Upper lobe of right lung (tissue), 1 donor: ENCODE measurements at regions not wholly inside any gene's neighbourhood (a gene's known extent, or its start where the extent isn't known, plus 50 kb on each side); places are given as distances from the start of the nearest gene placed in this dataset.
A peak's percentile ranks its signal among the peaks of the same experiment; 100 is the strongest.

Experiments used
- ATAC-seq: fragments of 200-7000 bp; cut with Tn5 transposase; one replicate; pipeline ENCODE4 v1.9.1; 2020; ENCODE audit warnings: mild to moderate bottlenecking, moderate library complexity
- DNase-seq: peaks from one replicate; pipeline ENCODE4 v3.0.0-alpha.2; 2020
- H3K27ac ChIP-seq: fragments of 200-600 bp; one replicate; pipeline ENCODE4 v1.8.0; 2022
- H3K27me3 ChIP-seq: fragments of 200-600 bp; one replicate; pipeline ENCODE4 v1.8.0; 2022; ENCODE audit warnings: mild to moderate bottlenecking
- H3K36me3 ChIP-seq: fragments of 200-600 bp; one replicate; pipeline ENCODE4 v1.8.0; 2022
- H3K4me1 ChIP-seq: fragments of 200-600 bp; one replicate; pipeline ENCODE4 v1.8.0; 2022
- H3K4me3 ChIP-seq: fragments of 200-600 bp; one replicate; pipeline ENCODE4 v1.8.0; 2022; ENCODE audit warnings: mild to moderate bottlenecking
- H3K9me3 ChIP-seq: fragments of 200-600 bp; one replicate; pipeline ENCODE4 v1.8.0; 2022
- intact Hi-C: fragments of 100-400 bp; cut with DNase I; formaldehyde crosslinking; loops from one replicate; pipeline ENCODE4 v1.11.0; 2022
- TF ChIP-seq, protein P1 (sequence below): fragments of 200-600 bp; IDR thresholded peaks from one replicate; pipeline ENCODE4 v1.8.0; 2022; ENCODE audit warnings: antibody characterized with exemption
- donor health status: DM: no; HTN: yes; CAD: no; lungs with severe emphysema.

DNA sequence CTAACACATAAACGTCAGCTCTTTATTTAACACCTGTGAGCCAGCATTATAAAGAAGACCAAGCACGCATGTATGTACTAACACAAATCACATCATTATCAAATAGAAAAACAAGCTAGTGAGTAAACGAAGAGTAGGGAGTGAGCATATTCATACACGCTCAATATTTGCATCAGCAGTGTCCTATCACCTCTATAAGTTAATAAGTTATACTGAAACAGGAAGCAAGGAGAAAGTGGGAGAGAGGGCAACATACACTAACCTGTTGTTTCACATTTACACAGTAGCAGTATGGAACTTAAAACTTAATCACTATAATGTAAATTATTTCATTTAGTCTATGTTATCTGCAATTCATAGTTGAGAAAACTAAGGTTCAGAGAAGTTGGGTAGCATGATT, 321.5 kb upstream of the TANK start:
- intact Hi-C loops, result no loop called here
- Histone ChIP-seq H3K4me3 (no peak overlapping the region), H3K4me1 (no peaks in the 10 kb centered on the region), H3K27me3 (no peaks in the 10 kb centered on the region), H3K27ac (no peak overlapping the region), H3K9me3 (no peaks in the 10 kb centered on the region), H3K36me3 (no peaks in the 10 kb centered on the region)
- ATAC-seq (no peak), DNase-seq (no peak)
- TF ChIP-seq, protein P1, sequence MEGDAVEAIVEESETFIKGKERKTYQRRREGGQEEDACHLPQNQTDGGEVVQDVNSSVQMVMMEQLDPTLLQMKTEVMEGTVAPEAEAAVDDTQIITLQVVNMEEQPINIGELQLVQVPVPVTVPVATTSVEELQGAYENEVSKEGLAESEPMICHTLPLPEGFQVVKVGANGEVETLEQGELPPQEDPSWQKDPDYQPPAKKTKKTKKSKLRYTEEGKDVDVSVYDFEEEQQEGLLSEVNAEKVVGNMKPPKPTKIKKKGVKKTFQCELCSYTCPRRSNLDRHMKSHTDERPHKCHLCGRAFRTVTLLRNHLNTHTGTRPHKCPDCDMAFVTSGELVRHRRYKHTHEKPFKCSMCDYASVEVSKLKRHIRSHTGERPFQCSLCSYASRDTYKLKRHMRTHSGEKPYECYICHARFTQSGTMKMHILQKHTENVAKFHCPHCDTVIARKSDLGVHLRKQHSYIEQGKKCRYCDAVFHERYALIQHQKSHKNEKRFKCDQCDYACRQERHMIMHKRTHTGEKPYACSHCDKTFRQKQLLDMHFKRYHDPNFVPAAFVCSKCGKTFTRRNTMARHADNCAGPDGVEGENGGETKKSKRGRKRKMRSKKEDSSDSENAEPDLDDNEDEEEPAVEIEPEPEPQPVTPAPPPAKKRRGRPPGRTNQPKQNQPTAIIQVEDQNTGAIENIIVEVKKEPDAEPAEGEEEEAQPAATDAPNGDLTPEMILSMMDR, result no peak

DNA sequence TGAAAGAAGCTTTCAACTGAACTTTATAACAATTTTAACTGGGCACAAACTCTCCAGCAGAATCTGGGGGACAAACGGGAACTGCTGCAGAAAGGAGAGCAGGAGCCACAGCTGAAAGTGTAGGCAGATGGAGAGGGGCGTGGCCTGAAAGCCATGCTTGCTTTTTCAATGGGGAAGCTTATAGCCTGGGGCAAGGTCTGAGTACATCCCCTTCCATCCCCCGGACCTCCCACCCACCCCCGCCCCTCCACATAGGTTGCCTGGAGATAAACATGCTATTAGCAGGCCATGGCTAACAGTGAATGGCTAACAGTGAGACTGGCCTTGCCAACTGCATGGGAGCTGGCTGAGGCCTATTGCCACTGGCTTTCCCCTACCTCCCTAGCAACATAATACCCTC, 317.9 kb upstream of the TANK start:
- Histone ChIP-seq H3K27ac (no peak overlapping the region), H3K4me1 (no peaks in the 10 kb centered on the region), H3K27me3 (no peaks in the 10 kb centered on the region), H3K36me3 (no peaks in the 10 kb centered on the region), H3K9me3 (peaks cover 5% of the 10 kb centered on the region), H3K4me3 (no peak overlapping the region)
- no peak for DNase-seq
- intact Hi-C loops, result no loop called here
- ATAC-seq, result no peak
- TF ChIP-seq, protein P1, result no peak

DNA sequence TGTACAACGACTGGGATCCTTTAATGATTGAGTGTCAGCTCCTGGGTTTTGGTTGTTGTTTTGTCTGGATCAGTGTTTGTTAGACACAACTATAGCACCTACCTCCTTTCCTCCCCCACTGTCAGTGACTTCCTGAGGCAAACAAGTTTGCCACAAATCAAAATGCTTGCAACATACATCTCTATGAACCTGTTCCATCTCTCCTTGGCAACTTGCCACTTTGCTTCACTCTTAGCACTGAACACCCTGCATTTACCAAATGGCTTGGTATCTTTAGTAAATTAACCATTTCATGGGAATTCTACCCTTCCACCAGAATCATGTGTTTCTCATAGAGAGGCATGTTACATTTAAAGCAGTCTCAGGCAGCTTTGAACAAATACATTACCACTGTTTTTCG, 301.1 kb upstream of the TANK start:
- intact Hi-C loops, result no loop called here
- ATAC-seq (no peak), DNase-seq (no peak)
- Histone ChIP-seq H3K4me1 (no peaks in the 10 kb centered on the region), H3K4me3 (no peak overlapping the region), H3K36me3 (no peaks in the 10 kb centered on the region), H3K27me3 (no peaks in the 10 kb centered on the region), H3K27ac (no peak overlapping the region), H3K9me3 (no peaks in the 10 kb centered on the region)
- TF ChIP-seq, protein P1, result no peak

DNA sequence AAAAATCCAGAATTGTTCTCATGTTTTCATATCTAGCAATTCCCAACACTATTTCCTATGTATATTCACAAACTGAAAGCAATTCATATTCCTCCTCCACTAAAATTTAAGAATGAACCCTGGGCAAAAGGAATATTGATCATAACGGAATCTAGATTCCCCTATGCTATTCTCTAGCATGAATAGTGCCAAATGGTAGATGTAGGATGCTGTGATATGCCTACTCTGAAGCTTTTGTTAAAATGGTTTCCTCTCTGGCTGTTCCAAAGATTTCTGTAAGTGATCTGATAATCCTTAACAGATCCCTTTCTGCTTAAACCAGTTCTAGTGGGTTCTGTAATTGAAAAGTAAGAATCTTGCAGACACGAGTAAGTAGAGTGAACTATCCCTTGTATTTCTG, 298.0 kb upstream of the TANK start:
- no peak overlapping the region for H3K27ac ChIP-seq
- no peak overlapping the region for H3K4me3 ChIP-seq
- TF ChIP-seq, protein P1, result no peak
- ATAC-seq, result no peak
- H3K27me3 ChIP-seq, result no peaks in the 10 kb centered on the region
- DNase-seq, result no peak
- no peaks in the 10 kb centered on the region for H3K4me1 ChIP-seq
- H3K36me3 ChIP-seq, result no peaks in the 10 kb centered on the region
- intact Hi-C loops, result no loop called here
- H3K9me3 ChIP-seq, result no peaks in the 10 kb centered on the region

DNA sequence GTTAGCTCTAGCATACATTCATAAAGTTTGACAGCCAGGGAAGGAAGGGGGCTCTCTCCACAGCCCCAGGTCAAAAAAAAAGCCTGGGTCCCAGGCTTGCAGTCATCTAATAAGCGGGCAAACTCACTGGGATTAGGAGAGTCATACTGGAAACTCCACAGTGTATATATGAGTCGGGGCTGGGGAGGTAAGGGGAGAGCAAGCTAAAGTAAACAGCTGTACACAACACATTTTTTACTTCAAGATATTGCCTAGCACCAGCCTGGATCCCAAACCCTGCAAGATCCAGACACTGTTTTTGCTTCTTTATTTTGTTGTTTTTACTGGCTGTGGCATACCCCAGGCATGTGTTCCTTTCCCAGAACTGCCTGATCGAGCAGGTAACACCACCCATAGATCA, 291.3 kb upstream of the TANK start:
- DNase-seq, result no peak
- Histone ChIP-seq H3K4me1 (peaks cover 7% of the 10 kb centered on the region), H3K36me3 (no peaks in the 10 kb centered on the region), H3K27ac (no peak overlapping the region), H3K4me3 (no peak overlapping the region), H3K9me3 (no peaks in the 10 kb centered on the region), H3K27me3 (no peaks in the 10 kb centered on the region)
- TF ChIP-seq, protein P1, result no peak
- intact Hi-C loops, result no loop called here
- ATAC-seq, result no peak

DNA sequence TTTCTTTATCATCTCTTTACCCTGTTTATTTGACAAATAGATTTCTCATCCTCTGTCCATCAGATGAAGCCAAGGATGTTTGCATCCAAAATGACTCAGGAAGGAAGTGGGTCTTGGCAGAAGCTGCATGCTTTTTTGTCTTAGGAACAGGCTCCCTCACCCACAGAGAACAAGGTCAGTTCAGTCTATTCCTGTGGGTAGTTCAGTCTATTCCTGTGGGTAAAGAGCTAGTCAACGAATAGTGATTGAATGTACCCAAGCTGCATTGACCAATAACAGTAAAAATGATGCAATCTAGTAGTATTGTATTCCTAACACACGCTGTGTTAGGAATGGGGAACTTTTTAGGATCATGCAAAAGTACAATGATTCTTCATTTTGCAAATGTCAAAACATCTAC, 290.8 kb upstream of the TANK start:
- Histone ChIP-seq H3K27me3 (no peaks in the 10 kb centered on the region), H3K27ac (no peak overlapping the region), H3K9me3 (no peaks in the 10 kb centered on the region), H3K36me3 (no peaks in the 10 kb centered on the region), H3K4me3 (no peak overlapping the region), H3K4me1 (peaks cover 7% of the 10 kb centered on the region)
- intact Hi-C loops, result no loop called here
- DNase-seq (no peak), ATAC-seq (peak; percentile 50)
- TF ChIP-seq, protein P1, result no peak
